SK-N-MC (cell line): ENCODE measurements at regions not wholly inside any gene's neighbourhood (a gene's known extent, or its start where the extent isn't known, plus 50 kb on each side); places are given as distances from the start of the nearest gene placed in this dataset.

ENCODE experiments used
- EZH2 ChIP-seq: fragments of 200-600 bp; sonication (generic); IDR thresholded peaks from one replicate; pipeline ENCODE4 v1.6.1; 2017; ENCODE audit warnings: antibody characterized with exemption
- FOXP2 ChIP-seq: optimal IDR thresholded peaks from 2 replicates; pipeline ENCODE3; 2011; ENCODE audit warnings: mild to moderate bottlenecking, moderate library complexity; ENCODE audit not compliant: insufficient read depth; ENCODE audit errors: extremely low read length, control extremely low read depth
- POLR2AphosphoS5 ChIP-seq: IDR thresholded peaks from 2 replicates; pipeline ENCODE4 v1.6.1; 2012; ENCODE audit warnings: mild to moderate bottlenecking, low read depth, low read length, borderline replicate concordance

DNA sequence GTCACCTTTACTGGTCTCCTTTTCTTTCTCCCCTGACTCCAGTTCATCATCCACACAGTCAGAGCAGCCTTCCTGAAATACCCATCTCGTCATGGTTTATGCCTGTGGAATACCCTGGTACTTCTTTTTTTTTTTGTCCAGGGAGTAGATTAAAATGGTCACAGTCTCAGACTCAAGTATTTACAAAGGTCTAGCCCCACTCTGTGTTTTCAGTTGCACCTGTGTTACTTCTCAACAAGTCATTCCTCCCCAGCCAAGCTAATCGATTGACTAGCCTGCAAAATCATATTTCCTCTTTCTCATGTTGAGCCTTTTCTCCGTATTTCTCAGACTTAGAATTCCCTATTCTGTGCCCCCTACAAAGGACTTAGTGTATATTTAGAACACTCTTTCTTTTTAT, 155.2 kb upstream of the KCNN2 start:
- TF ChIP-seq POLR2AphosphoS5 (no peak), FOXP2 (no peak), EZH2 (no peak)
